Fibroblast of skin of abdomen (primary cell): ENCODE measurements at regions not wholly inside any gene's neighbourhood (a gene's known extent, or its start where the extent isn't known, plus 50 kb on each side); places are given as distances from the start of the nearest gene placed in this dataset.
"Not testable (repeated sequence)": the region's sequence is repeated elsewhere in the genome, so short reads cannot be mapped to it uniquely, and the experiment has no call there.

Source experiments
- DNase-seq: peaks from one replicate; pipeline ENCODE4 v3.0.0-alpha.2; 2013

DNA sequence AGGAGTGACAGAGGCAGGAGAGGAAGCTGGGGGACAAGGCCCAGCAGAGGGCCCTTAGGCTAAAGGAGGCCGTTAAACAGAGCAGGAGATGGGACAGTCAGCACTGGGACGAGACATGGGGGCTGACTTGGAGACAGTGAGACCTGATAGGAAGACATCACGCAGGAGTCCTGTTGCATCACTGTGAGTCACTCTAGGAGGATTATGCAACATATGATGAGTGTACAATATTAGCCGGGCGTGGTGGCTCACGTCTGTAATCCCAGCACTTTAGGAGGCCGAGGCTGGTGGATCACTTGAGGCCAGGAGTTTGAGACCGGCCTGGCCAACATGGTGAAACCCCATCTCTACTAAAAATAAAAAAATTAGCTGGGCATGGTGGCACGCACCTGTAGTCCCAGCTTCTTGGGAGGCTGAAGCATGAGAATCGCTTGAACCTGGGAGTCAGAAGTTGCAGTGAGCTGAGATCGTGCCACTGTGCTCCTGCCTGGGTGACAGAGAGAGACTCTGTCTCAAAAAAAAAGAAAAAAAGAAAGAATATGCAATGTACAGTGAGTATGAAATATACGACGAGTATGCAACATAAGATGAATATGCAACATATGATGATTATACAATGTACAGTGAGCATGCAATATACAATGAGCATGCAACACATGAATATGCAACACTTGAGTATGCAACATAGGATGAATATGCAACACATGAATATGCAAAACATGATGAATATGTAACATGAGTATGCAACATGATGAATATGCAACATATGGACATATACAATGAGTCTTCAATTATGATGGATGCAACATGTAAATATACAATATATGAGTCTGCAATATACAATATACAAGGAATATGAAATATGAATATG, 83.3 kb upstream of the ID2 start:
- DNase-seq: peak; percentile 95

DNA sequence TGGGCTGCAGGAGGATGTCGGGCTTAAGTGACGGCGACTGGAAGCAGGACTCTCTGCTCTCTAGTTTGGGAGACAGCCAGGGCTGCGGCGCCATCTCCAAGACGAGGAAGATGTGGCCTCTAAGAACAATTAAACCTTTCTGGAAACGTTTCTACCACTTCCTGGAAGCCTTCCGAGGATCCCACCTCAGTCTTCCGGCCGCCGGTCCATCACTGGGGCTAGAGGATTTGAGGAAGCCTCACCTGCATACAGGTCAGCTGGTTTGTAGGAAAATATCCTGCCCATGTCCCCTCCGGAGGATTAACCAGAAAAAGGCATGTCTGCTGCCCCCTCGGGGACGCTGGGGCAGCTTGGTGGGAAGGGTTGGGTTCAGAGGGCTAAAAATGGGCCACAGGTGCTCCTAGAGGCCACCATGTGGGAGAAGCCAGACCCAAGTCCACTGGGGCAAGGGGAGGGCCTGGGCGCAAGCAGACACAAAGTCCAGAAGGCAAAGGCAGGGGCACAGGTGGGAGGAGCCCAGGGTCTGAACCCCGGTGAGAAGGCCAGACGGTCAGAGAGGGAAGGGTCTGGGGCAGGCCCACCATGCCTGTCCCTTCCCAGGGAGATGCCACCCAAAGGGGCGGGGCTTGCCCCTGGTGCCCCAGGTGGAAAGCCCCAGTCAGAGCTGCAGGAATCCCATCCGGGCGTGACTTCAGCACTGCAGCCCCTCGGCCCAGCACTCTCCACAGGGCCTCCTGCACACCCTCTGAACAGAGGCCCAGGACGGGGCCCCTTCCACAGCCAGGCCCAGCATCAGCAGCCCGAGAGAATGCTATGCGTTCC, 82.2 kb upstream of the ID2 start:
- DNase-seq: no peak

DNA sequence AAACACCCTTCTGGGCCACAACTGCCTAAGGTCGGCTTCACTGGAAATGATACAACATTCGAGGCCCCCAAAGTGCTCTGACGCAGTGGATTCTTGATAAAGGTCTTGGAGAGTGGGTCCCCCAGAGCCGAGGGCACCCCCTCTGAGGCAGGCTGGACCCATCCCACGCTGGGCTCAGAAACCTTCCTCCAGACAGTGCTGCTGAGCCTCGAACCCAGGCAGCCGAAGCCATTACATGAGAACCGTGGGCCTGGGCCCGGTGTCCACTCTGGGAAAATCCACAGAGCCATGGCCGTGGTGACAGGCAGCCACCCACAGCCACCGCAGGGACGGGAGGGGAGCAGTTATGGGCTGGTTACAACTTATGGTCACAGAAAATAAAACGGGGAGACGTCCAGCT, 81.4 kb upstream of the ID2 start:
- no peak for DNase-seq

DNA sequence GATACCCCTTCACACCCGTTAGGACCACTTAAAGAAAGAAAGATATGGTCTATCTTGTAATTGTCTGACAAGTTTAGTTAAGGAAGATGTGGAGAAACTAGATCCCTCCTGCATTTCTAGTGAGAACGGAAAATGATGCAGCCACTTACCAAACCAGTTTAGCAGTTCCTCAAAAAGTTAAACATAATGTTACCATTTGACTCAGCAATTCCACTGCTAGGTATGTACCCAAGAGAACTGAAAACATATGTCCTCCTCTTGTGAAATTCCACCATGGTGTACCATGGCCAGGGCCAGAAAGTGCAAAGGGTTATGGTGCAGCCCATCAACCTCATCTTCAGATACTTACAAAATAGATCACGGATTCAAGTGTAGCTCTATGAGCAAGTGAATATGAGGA, 79.0 kb upstream of the ID2 start:
- no peak for DNase-seq

DNA sequence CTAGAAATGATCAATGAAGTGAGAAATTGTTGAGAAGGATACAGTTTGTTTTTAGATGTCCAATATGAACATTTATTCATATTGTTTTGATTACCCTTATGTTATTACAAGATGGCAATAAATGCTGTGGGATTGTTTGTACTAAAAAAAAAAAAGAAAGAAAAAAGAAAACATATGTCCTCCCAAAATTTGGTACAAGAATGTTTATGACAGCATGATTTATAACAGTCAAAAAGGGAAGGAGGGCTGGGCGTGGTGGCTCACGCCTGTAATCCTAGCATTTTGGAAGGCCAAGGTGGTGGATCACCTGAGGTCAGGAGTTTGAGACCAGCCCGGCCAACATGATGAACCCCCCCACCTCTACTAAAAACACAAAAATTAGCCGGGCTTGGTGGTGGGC, 78.5 kb upstream of the ID2 start:
- not testable (repeated sequence) for DNase-seq

DNA sequence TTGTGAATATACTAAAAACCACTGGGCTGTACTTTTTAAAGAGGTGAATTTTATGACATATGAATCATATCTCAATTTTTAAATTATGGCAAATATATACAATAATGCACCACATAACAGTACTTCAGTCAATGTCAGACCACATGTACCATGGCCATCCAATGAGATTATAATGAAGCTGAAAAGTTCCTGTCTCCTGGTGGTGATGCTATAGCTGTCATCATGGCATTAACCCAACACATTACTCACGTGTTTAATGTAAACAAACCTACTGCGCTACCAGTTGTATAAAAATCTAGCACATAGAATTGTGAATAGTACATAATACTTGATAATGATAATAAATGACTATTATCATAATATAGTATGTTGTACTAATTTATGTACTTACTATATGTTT, 77.6 kb upstream of the ID2 start:
- no peak for DNase-seq

DNA sequence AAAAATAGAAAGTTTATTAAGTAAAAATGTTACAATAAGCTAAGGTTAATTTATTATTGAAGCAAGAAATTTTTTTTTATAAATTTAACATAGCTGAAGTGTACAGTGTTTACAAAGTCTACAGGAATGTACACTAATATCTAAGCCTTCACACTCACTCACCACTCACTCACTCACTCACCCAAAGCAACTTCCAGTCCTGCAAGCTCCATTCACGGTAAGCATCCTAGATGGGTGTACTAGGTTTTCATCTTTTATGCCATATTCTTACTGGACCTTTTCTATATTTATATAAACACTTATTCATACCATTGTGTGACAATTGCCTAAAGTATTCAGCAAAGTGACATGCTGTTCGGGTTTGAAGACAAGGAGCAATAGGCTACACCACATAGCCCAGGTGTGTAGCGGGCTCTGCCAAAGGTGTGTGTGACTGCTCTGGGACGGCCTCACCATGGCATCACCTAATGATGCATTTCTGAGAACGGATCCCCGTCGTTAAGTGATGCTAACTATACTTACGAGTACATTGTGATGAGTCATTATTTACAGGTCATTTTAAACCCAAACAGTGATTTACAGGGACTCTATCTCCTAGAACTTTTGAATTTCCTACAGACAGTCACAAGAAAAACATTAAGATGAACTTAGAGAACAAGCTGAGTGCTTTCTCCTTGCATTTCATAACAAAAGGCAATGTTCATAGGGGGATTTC, 76.3 kb upstream of the ID2 start:
- peak; percentile 37 for DNase-seq

DNA sequence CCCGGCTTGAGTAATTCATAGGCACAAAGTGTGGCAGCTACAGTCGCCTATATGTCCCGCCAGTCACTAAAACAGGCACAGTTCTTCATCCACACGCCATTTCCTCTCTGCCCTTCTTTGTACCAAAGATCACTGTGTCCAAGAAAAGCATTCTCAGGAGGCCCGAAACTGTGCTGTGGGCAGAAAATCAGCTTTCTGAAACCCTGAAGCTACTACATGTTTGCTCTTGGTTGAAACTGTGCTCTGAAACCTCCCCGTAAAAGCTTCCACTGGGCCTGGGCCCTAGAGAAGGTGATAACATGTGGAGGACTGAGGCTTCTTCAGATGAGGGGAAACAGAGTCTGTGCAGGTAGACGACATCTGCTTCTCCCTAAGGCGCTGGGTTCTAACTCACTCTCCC, 75.6 kb upstream of the ID2 start:
- DNase-seq: no peak

DNA sequence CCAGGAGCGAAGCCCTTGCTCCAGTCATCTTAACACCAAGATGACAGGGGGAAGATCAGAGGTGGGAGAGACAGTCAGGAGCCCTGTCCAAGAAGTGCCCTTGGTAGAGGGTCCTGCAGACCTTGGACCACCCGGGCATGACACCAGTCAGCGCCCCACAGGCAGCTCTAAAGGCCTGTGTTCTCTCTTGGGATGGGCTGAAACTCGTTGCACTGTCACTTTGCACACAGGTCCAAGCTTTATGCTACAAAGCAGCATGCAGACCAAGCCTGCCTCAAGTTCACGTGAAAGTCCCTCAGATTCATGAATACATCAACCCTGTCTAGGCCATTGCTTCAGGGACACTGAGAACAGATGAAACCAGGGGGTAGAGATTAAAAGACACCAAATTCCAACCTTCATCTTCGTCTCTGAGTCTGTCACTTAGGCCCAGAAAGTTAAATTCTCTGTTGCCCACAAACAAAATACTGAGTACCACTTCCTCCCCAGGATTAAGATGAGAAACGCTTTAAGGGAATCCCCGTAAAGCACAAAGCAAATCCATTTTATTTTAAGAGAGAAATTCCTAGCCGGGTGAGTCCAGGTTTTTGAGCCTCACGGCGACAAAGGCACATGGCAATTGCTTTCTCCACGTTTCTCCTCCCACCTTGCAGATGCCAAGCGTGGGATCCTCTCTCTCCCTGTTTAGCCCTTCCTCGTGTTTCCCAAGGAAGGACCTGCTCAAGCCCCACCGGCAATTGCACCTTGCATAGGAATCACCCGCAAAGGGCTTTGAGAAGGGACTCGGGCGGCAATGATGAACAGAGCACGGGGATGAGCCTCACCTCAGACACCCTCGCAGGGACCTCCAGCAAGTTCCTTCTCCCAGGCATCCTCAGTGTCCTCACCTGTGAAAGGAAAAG, 75.0 kb upstream of the ID2 start:
- no peak for DNase-seq

DNA sequence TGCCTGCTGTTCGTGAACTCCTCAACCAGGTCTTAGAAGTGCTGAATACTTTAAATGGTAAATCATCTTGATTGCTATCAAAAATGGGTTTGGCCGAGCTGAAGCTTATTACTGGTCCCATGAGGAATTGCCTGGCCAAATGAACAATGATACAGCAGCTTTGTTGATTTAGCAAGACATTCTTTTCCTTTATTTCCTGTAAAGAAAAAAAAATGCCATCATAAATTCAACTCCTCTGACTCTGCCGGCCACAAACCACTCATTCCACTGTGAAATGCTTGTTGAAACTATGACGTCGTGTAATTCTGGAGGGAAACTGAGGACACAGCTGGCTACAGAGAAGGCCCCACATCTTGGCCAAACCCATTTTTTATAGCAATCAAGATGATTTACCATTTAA, 74.2 kb upstream of the ID2 start:
- peak; percentile 85 for DNase-seq

DNA sequence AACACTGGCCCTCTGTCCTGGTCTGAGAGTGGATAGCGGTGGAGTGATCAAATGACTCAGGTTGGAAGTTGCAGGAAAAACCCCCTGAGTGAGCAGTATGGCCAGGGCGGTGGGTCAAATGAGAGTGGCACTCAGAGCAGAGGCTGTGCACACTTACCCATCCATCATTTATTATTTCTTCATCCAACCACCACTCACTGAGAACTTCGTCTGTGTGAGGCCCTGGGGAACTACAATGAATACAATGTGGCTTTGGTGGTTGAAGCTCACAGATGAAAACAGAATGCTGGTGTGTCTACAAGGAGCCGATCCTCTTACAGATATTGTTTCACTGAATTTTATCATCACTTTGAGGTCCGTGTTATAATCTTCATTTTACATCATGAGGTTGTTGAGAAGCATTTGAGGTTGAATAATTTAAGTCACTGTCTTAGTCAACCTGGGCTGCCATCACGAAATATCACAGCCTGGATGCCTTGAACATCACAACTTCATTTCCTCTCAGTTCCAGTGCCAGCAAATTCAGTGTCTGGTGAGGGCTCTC, 73.4 kb upstream of the ID2 start:
- peak; percentile 78 for DNase-seq

DNA sequence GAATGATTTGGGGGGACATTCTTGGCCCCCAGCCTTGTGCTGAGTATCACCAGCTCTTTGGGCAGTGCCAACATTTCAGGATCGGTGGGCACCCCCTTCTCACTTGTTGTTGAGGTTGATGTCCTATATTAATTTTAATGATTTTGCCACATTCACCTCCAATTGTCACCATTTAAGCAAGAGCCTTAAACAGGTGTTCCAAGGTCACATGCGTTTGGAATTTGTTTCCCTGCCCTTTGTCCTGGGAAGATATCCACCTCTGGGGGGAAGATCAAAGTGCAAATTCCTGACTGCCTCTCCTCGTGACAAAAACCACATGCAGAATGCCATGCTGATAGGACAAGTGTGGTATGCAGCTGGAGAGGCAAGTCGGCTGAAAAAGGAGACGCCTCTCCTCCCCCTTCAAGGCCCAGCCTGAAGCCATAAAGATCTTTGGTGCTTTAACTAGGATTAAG, 72.5 kb upstream of the ID2 start:
- DNase-seq: peak; percentile 62

DNA sequence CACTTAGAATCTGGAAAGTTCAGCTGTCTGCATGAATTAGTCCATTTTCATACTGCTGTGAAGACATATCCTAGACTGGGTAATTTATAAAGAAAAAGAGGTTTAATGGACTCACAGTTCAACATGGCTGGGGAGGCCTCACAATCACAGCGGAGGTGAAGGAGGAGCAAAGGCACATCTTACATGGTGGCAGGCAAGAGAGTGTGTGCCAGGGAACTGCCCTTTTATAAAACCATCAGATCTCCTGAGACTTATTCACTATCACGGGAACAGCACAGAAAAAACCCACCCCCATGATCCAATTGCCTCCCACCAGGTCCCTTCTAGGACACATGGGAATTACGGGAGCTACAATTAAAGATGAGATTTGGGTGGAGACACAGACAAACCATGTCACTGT, 71.1 kb upstream of the ID2 start:
- not testable (repeated sequence) for DNase-seq

DNA sequence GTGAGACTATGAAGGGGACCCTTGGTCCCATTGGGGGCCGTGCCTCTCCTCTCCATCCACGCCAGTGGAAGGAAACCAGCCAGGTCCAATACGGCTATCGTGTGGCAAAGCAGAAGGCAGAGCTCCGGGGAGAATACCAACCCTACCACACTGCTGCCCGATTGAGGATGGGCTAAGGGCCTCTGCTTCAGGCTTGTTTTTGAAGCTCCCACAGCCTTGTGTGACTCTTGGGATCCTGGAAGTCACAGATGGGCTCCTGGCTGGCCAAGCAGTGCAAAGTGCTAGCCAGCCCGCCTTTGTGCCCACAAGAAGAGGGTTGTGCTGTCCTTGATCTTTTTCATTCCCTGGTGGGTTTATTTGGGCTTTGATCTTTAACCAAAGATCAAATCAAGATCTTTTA, 70.6 kb upstream of the ID2 start:
- no peak for DNase-seq

DNA sequence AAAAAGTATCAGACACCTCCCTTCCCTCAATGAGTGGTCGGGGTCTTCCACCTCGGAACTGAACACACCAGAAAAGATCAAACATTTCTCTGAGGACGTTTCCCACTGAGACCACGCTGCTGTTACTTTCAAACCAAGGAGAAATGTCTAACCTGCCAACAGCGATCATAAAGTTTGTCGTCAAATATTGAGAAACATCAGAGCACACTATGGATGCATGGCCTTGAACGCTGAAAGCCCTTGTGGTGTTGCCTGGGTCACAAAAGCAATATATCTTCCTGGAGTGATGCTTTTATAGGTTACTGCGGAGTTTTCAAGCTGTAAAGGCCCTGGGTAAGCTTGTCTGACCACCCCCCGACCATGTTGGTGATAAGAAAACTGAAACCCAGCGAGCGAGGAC, 70.2 kb upstream of the ID2 start:
- DNase-seq: no peak

DNA sequence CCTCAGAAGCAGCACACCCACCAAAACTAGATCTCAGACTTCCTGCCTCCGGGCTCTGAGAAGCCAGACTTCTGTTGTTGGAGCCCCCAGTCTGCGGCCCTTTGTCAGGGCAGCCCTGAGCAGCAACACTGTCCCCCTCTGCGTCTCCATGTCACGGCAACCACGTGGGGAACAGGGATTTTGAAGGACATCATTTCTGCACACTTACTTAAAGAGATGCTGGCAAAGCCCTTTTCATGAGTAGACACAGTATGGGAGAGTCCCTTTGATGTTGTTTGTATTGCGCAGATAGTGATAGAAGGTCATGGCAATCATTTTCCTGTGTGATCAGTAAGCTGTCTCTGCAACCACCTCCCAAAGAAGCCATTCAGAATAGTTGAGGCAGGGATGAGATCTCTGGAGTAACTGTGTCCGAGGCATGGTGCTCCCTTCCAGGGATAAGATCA, 69.1 kb upstream of the ID2 start:
- DNase-seq: no peak

DNA sequence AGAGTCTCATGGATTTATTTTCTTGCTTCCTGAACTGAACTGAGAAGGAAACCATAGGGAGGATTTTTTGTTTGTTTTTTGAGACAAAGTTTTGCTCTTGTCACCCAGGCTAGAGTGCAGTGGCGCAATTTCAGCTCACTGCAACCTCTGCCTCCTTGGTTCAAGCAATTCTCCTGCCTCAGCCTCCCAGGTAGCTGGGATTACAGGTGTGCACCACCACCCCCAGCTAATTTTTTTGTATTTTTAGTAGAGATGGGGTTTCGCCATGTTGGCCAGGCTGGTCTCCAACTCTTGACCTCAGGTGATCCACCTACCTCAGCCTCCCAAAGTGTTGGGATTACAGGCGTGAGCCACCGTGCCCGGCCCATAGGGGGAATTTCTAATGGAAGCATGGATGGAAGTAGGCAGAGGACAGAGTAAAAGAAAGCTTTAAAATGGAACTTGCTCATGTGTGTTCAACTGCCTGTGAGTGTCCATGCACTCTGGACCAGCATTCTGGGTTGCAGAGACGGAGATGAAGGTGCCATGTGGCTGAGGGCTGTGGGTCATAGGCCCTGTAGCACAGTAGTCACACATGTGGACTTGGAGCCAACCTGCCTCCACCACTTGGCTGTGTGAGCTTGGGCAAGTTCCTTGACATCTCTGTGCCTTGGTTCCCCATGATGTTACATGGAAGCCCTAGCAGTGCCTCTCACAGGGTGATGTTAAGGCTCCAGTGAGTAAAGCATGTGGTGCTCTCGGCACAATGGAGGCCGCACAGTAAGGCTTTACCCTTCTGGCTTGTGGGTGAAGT, 68.5 kb upstream of the ID2 start:
- DNase-seq: not testable (repeated sequence)

DNA sequence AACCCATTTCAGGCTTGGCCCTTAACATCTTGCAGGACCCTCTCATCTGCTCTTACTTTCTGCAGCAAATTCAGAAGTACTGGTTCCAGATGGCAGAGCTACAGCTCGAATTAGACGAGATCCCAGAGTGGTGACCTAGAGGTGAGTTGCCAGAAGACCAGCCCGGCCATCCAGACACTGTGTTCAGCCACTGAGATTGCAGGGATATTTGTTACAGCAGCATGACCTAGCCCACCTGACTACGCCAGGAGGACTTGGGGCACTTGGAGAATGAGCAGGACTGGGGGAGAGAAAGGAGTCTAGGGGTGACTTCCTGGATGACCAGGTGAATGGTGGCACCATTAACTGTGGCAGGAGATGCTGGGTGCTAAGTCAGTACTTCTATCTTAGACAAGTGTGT, 67.2 kb upstream of the ID2 start:
- DNase-seq: no peak

DNA sequence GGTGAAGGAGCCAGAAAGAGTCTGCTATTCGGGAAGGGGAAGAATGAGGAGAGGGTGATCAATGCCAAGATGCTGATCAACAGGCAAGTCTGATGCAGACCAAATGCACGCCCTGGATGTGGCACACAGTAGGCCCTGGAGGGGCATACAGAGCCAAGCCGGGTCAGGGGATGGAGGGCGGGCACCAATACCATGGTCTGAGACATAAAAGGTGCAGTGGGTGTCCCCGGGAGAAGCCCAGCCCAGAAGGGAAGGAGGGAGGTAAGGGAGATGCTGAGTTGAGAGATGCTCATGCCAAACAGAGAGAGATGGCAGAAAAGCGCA, 66.6 kb upstream of the ID2 start:
- no peak for DNase-seq

DNA sequence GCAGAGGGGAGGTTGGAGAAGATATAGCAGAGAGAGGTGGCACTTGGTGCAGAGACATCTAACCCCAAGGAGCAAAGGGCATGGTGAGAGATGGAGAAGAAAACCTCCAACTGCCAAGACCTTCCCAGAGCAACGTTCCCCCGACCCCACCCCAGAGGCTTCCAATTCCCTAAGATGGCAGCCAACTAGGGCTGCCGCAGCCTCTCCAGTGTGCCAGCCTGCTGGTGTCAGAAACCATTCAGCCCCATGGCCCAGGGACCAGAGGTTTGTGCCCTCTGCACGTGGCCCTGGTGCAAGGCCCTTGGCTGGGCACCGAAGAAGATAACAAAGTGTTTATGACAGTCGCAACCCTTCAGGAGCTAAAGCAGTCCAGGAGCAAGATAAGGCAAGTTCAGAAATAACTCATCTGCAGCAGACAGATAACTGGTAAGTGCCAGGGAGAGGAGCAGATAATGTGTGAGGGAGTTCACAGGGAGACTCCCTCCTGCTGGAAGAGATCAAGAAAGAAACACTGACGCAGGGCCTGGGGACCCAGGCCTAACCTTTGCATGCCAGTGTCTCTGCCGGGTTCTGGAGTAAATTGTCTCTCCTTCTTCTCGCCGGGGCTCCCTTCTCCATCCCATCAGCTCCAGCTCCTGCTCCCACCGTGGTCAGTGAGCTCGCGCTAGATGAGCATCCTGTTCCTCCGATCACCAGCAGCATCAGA, 66.1 kb upstream of the ID2 start:
- DNase-seq: no peak
